ENCODE measurements at regions not wholly inside any gene's neighbourhood (a gene's known extent, or its start where the extent isn't known, plus 50 kb on each side); places are given as distances from the start of the nearest gene placed in this dataset.

DNA sequence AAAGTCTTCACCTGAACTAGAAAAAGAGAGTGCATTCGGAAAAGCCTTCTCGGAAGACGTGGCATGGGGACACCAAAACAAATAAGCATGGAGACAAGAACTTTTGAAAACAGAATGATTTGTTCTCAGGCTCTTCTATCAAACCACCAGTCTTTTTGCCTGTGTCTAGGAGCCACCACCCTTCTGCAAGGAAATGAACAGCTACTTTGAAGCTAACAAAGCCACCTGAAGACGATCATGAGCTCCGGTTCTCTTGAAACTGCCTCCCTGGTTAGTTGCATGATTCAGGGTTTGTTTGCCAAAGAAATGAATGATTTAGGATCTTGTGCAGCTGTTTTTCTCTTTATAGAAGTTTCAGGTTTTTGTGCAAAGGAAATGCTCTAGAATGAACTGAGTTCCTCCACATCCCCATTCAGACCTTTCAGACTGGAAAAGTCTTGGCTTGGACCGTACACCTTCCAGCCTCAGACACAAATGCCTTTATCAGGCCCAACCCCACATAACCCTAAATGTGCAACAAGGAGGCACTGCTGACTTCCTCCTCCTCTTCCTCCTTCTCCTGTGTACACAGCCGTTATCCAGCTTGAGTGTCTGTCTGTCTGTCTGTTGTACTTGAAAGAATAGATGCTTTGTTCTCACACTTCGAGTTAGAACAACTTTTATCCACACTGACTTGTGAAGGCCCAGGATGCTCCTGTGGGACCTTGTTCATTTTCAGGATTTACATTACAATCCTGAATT, 334.8 kb upstream of the KLF3 start:
- no peak for DNase-seq (ENCODE audit: low read depth in 1 of 2, low spot score in 2 of 2)
- no peak for TF ChIP-seq KDM5A (IDR thresholded peaks at IDR 0.05; ENCODE audit: low read length)
- TF ChIP-seq SP2 (IDR thresholded peaks at IDR 0.05; ENCODE audit: low read length) = no peak
- TF ChIP-seq SRF (IDR thresholded peaks at IDR 0.05; ENCODE audit: low read depth, low read length) = no peak
- no peak for TF ChIP-seq NANOG (IDR thresholded peaks at IDR 0.05; ENCODE audit: insufficient read depth, low read depth, low read length, poor library complexity, severe bottlenecking)
- TF ChIP-seq SIN3A (conservative IDR thresholded peaks at IDR 0.05 in 1 of 2, IDR thresholded peaks at IDR 0.05 in 1 of 2; ENCODE audit: low read depth in 1 of 2, low read length in 2 of 2) = no peak
- TF ChIP-seq ATF3 (IDR thresholded peaks at IDR 0.05; ENCODE audit: insufficient read depth, low read depth, low read length) = no peak
- no peak for TF ChIP-seq KDM4A (IDR thresholded peaks at IDR 0.05; ENCODE audit: low read depth, low read length, severe bottlenecking)
- TF ChIP-seq SAP30 (IDR thresholded peaks at IDR 0.05; ENCODE audit: insufficient read depth, insufficient replicate concordance, low read length) = no peak
- TF ChIP-seq RAD21 (IDR thresholded peaks at IDR 0.05 in 1 of 2, conservative IDR thresholded peaks at IDR 0.05 in 1 of 2; ENCODE audit: low read depth in 2 of 2, low read length in 2 of 2) = no peak
- TF ChIP-seq SP1 (IDR thresholded peaks at IDR 0.05; ENCODE audit: low read depth, low read length) = no peak
- no peak for TF ChIP-seq RNF2 (IDR thresholded peaks at IDR 0.05; ENCODE audit: borderline replicate concordance, low read depth, low read length, missing control alignments, poor library complexity, severe bottlenecking)

More for the DNA sequence above, 334.8 kb upstream of the KLF3 start:
- no peak overlapping the region for H3K27ac ChIP-seq (ENCODE audit: low read depth, low read length)
- no peaks in the 10 kb centered on the region for H4K20me1 ChIP-seq (replicated peaks in 1 of 2; ENCODE audit: control insufficient read depth in 1 of 2, insufficient read depth in 2 of 2, low read length in 2 of 2)
- no peak overlapping the region for H3K56ac ChIP-seq (replicated peaks; ENCODE audit: insufficient read length, low read depth, low read length)
- peaks cover 0 to 8% (median 2%) of the 10 kb centered on the region in 4 experiments; a peak in 2 of 7 replicates for H3K4me1 ChIP-seq (replicated peaks in 1 of 4; ENCODE audit: control insufficient read depth in 3 of 4, insufficient read depth in 4 of 4, low read length in 3 of 4)
- H2AFZ ChIP-seq (ENCODE audit: low read length) = no peak overlapping the region
- no peak overlapping the region for H3K14ac ChIP-seq (ENCODE audit: insufficient read length)
- H2AK5ac ChIP-seq (ENCODE audit: low read depth, low read length) = no peak overlapping the region
- H3K9ac ChIP-seq (replicated peaks in 1 of 4; ENCODE audit: extremely low read depth in 1 of 4, low read depth in 3 of 4, low read length in 3 of 4) = no peak overlapping the region
- no peaks in the 10 kb centered on the region for H3K23me2 ChIP-seq (ENCODE audit: low read depth, low read length)
- no peak overlapping the region for H3K4me3 ChIP-seq (ENCODE audit: extremely low read depth in 1 of 4, insufficient read depth in 2 of 4, low read depth in 3 of 4, low read length in 4 of 4)
- H4K5ac ChIP-seq (ENCODE audit: insufficient read length, low read depth, low read length) = no peak overlapping the region
- no peak overlapping the region for H2BK12ac ChIP-seq (ENCODE audit: low read depth, low read length)
- H2BK15ac ChIP-seq (ENCODE audit: low read length) = no peak overlapping the region
- no peak overlapping the region for H4K8ac ChIP-seq (ENCODE audit: extremely low read depth, insufficient read depth, low read length)
- H3K4me2 ChIP-seq (ENCODE audit: insufficient read depth in 1 of 2, low read depth in 2 of 2, low read length in 2 of 2) = no peak overlapping the region
- H3K27me3 ChIP-seq (replicated peaks in 1 of 4; ENCODE audit: control insufficient read depth in 3 of 4, extremely low read depth in 1 of 4, insufficient read depth in 3 of 4, low read length in 3 of 4) = no peaks in the 10 kb centered on the region
- no peak overlapping the region for H3K23ac ChIP-seq (ENCODE audit: insufficient read length)
- CTCF ChIA-PET (ENCODE audit: partially characterized antibody) = interaction anchor here (1.5 to 3.6 kb wide), 3 partner anchors 9 to 346 kb away, joined by 4 to 27 read pairs (median 7); no protein-coding TSS in a partner anchor
- H3K4ac ChIP-seq (replicated peaks; ENCODE audit: insufficient read length, low read depth, low read length) = no peak overlapping the region
- H3K9me3 ChIP-seq (ENCODE audit: insufficient read depth in 2 of 2, low read depth in 1 of 2, low read length in 1 of 2) = peaks cover 0 to 7% of the 10 kb centered on the region in 2 experiments; a peak in 1 of 4 replicates
- 68% methylated on average over 8 of the region's 8 CpGs; no CpG with 5 or more reads in 1 of the 2 experiments for WGBS, 2 experiments (ENCODE audit: extremely low coverage in 1 of 2, insufficient coverage in 1 of 2, insufficient read length in 1 of 2, insufficient replicate concordance in 2 of 2, low coverage in 1 of 2, low lambda C conversion rate in 2 of 2, missing lambda C conversion rate in 1 of 2)
- H3K79me2 ChIP-seq (ENCODE audit: control insufficient read depth in 1 of 2, insufficient read depth in 2 of 2, low read length in 2 of 2) = no peaks in the 10 kb centered on the region
- no peak overlapping the region; the same call in 1 of the 2 replicates for H2BK20ac ChIP-seq (ENCODE audit: low read length)
- H3K18ac ChIP-seq (ENCODE audit: extremely low read depth, low read length) = no peak overlapping the region
- no peak overlapping the region for H4K91ac ChIP-seq (replicated peaks; ENCODE audit: insufficient read length, low read length)
- H2BK120ac ChIP-seq (replicated peaks; ENCODE audit: low read depth, low read length) = no peak overlapping the region
- no peak for FAIRE-seq
- no peaks in the 10 kb centered on the region for H3K79me1 ChIP-seq (ENCODE audit: low read depth, low read length)
- H3K36me3 ChIP-seq (ENCODE audit: control insufficient read depth in 2 of 4, insufficient read depth in 4 of 4, low read length in 3 of 4) = no peaks in the 10 kb centered on the region
- H2BK5ac ChIP-seq (ENCODE audit: low read depth, low read length) = no peak overlapping the region
- POLR2A ChIA-PET (ENCODE audit: partially characterized antibody) = no interaction called here
